Panc1 (cell line): ENCODE measurements at regions not wholly inside any gene's neighbourhood (a gene's known extent, or its start where the extent isn't known, plus 50 kb on each side); places are given as distances from the start of the nearest gene placed in this dataset.

Experiments used
- POLR2AphosphoS5 ChIP-seq: IDR thresholded peaks from 2 replicates; pipeline ENCODE4 v1.6.1; 2012; ENCODE audit warnings: mild to moderate bottlenecking, low read depth, low read length, moderate library complexity
- SIN3A ChIP-seq: IDR thresholded peaks from 2 replicates; pipeline ENCODE4 v1.6.1; 2012; ENCODE audit warnings: low read depth, mild to moderate bottlenecking, low read length, moderate library complexity, borderline replicate concordance; ENCODE audit not compliant: insufficient read depth
- TCF7L2 ChIP-seq: IDR thresholded peaks from 2 replicates; pipeline ENCODE4 v1.6.1; 2011; ENCODE audit warnings: mild to moderate bottlenecking, low read depth, low read length, inconsistent platforms
- TF ChIP-seq, protein P1 (sequence below): fragments of 450-650 bp; IDR thresholded peaks from 2 replicates; pipeline ENCODE4 v1.5.1; 2017; ENCODE audit warnings: mild to moderate bottlenecking
- TF ChIP-seq, protein P2 (sequence below), 2 experiments: IDR thresholded peaks; 2 replicates each; pipeline ENCODE4 v1.6.1; 2011 to 2012; ENCODE audit warnings: low read depth in 2 of 2, control low read depth in 1 of 2, low read length in 1 of 2, mild to moderate bottlenecking in 1 of 2, moderate library complexity in 1 of 2; ENCODE audit not compliant: insufficient read depth in 1 of 2

DNA sequence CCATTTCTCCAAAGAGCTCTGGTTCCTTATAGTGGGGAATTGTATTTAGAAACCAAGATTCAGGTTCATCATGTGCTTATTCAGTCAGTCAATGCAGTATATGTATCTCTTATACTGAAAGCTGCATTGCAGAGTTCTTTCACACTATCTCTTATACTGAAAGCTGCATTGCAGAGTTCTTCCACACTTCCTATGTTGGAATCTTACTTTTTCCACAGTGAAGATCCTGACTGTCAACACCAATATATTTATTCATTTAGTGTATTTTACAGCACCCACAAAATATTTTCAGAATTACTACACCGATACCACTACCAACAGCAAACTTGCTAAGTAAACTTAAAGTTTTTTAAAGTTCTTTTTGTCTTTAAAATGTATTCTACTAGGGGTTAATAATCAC lies 349.3 kb upstream of the MMS22L start:
- TF ChIP-seq POLR2AphosphoS5 (no peak), SIN3A (no peak), TCF7L2 (no peak)
- TF ChIP-seq, protein P1, sequence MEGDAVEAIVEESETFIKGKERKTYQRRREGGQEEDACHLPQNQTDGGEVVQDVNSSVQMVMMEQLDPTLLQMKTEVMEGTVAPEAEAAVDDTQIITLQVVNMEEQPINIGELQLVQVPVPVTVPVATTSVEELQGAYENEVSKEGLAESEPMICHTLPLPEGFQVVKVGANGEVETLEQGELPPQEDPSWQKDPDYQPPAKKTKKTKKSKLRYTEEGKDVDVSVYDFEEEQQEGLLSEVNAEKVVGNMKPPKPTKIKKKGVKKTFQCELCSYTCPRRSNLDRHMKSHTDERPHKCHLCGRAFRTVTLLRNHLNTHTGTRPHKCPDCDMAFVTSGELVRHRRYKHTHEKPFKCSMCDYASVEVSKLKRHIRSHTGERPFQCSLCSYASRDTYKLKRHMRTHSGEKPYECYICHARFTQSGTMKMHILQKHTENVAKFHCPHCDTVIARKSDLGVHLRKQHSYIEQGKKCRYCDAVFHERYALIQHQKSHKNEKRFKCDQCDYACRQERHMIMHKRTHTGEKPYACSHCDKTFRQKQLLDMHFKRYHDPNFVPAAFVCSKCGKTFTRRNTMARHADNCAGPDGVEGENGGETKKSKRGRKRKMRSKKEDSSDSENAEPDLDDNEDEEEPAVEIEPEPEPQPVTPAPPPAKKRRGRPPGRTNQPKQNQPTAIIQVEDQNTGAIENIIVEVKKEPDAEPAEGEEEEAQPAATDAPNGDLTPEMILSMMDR: no peak
- TF ChIP-seq, protein P2, sequence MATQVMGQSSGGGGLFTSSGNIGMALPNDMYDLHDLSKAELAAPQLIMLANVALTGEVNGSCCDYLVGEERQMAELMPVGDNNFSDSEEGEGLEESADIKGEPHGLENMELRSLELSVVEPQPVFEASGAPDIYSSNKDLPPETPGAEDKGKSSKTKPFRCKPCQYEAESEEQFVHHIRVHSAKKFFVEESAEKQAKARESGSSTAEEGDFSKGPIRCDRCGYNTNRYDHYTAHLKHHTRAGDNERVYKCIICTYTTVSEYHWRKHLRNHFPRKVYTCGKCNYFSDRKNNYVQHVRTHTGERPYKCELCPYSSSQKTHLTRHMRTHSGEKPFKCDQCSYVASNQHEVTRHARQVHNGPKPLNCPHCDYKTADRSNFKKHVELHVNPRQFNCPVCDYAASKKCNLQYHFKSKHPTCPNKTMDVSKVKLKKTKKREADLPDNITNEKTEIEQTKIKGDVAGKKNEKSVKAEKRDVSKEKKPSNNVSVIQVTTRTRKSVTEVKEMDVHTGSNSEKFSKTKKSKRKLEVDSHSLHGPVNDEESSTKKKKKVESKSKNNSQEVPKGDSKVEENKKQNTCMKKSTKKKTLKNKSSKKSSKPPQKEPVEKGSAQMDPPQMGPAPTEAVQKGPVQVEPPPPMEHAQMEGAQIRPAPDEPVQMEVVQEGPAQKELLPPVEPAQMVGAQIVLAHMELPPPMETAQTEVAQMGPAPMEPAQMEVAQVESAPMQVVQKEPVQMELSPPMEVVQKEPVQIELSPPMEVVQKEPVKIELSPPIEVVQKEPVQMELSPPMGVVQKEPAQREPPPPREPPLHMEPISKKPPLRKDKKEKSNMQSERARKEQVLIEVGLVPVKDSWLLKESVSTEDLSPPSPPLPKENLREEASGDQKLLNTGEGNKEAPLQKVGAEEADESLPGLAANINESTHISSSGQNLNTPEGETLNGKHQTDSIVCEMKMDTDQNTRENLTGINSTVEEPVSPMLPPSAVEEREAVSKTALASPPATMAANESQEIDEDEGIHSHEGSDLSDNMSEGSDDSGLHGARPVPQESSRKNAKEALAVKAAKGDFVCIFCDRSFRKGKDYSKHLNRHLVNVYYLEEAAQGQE (IDR thresholded peaks at IDR 0.05; ENCODE audit: insufficient read depth in 1 of 2, low read depth in 2 of 2, low read length in 1 of 2): no peak
